ENCODE measurements at regions not wholly inside any gene's neighbourhood (a gene's known extent, or its start where the extent isn't known, plus 50 kb on each side); places are given as distances from the start of the nearest gene placed in this dataset.

DNA sequence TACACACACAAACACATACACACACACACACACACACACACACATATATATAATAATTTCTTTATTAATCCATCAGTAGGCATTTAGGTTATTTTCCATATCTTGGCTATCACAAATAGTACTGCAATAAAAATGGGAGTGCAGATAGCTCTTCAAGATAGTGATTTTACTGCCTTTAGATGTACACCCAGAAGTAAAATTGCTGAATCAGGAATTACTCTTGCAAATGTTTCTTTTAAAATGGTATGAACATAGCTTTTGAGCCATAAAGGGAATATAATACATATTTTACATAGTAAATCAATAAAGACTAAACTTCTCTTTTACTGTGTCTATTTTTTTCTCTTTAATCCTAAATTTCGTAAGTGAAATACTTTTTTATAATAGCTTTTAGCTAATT, 1251.1 kb downstream of the ZPLD1 start:
- DNase-seq: no peak

DNA sequence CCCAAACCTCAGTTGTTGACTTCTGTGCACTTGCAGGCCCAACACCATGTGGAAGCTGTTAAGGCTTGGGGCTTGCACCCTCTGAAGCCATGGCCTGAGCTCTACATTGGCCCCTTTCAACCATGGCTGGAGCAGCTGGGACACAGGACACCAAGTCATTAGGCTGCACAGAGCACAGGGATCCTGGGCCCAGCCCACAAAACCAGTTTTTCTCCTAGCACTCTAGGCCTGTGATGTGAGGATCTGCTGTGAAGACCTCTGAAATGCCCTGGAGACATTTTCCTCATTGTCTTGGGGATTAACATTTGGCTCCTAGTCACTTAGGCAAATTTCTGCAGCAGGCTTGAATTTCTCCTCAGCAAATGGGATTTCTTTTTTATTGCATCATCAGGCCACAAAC, 1255.7 kb downstream of the ZPLD1 start:
- no peak for DNase-seq

DNA sequence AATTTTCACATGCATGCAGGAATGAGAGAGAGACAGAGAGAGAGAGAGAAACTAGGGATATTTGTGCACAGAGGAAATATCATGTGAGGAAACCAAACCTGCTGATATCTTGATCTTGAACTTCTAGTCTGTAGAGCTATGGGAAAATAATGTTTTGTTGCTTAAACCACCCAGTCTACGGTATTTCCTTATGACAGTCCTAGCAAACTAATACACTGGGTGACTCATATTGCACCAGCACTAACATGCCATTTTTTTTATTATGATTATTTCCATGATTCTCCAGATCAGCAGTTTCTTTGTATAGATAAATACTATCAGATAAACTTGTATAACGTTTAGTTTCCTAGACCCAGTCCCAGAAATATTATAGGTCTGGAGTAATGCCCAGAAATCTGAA, 1259.0 kb downstream of the ZPLD1 start:
- no peak for DNase-seq

DNA sequence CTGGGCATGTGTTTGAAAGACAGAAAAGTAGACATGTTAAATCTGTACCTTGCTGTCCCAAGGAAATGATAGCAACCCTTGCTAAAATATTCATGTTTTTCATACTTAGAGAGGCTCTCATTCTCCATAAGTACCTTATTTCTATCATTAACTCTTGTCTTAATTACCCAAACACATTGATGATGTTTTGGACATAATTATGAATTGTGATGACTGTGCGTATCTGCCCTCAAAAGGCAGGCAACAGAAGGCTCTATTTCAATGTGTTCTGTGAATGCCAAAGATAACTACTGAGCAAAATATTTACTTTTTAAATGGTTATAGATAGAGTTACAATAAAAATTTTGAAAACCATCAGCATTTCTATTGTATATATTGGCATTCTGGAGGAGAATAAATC, 1263.8 kb downstream of the ZPLD1 start:
- DNase-seq: no peak

DNA sequence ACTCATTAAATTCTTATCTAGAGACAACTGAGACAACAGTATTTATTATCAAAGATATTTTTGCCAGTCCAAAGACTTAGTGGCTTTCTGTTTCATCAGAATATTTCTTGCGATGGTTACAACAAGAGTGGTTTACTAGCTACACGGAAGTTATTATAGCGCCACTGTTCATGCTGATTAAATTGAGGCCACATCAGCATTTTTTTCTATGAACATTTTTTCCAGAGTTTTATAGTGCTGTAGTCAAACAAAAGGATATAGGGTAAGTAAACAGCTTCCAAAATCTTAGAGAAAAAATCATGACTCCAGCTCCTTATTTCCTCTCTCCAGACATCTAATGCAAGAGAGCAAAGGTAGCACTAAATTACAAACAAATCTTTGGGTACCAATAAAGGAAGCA, 1264.4 kb downstream of the ZPLD1 start:
- DNase-seq: no peak

DNA sequence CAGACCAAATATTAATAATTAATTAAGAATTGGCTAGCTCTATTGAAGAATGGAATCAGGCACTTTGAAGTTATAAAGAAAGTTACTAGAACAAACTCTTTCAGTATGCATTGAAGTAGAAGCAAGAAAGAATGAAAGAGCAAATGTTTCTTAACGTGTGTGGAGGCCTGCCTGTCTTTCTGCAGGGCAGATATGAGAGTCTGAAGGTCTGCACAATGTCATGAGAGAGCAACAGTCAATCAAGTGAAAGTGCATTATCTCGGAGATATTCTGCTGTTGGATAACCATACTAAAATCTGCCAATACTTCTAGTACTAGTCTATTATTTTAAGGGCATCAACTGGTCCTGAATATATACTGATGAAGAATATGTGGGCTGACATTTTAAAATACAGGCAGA, 1270.8 kb downstream of the ZPLD1 start:
- DNase-seq: no peak

DNA sequence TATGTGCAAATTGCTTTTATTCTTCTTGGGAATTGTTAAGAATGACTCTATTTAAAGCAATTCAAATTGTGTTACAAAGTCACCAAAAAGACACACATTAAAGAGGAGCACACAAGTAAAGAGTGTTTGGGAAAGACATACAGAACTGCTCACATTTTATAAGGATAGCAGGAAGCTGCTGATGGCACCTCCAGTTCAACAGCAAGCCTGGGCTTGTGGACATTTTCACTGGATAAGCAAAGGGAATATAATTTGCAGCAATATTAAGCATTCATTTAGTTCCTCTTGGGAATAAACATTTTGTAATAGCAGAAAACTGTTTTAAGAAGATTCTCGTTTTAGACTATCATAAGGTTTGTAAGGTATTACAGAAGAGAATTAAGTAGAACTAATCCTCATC, 1271.9 kb downstream of the ZPLD1 start:
- no peak for DNase-seq

DNA sequence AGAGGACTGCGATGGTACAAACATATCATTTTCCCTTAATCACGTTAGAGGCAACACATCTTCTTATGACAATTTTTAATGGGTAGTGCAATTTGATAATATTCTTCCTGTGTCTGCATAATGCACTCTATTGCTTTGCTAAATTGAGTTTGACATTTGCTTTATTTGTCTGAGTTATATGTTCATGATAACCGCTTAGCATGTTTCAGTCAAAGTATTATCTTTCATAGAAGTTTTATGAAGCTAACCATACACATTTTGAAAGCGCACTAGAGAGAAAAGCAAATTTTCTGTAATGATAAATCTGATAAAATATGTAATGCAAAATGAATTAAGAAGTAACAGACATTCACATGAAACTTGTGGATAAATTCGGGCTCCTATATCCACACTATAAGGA, 1276.9 kb downstream of the ZPLD1 start:
- no peak for DNase-seq

DNA sequence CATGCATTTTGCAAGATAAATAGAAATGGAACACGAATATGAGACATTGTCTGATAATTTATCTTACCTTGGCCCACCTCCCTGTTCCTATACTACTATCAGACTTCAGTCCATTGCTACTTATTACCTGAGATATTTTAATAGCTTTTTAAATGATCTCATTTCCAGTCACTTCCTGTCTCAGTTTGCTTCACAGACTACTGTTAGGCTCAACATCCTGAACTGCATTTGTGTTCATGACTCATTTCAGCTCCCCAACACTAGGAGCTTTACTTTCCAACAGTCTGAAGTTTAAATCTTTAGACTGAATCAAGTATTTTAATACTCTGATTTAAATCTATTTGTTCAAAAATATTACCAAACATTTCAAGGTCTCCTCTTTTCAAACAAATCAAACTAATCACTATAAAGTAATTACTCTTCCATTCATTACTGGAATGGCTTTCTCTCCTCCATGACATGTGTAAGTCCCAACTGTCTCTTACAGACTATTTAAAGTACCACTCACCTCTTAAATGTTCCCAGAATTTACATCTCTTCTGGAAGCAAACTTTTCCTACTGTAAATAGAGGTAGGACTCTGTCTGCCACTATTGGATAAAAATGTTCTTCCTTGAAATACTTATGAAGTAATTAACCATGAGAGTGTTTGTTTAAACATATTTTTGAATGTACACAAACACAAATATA, 1277.6 kb downstream of the ZPLD1 start:
- DNase-seq: no peak

DNA sequence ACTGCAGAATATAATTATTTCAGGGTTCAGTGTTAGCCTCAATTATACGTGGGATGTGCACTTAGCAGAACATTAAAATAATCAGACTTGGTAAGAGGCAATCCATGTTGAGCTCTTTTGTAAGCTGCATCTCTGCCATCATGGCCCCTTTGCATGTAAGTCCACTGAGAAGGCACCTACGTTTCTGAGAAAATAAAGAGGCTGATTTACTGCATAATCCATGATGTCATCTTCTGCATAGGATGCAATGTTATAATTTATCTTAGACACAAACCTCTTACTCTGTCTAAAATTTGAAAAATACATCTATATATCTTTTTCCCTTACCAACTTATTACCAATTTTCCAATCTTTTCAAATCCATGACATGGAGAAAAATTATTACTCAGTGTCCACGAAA, 1294.7 kb downstream of the ZPLD1 start:
- DNase-seq: no peak

DNA sequence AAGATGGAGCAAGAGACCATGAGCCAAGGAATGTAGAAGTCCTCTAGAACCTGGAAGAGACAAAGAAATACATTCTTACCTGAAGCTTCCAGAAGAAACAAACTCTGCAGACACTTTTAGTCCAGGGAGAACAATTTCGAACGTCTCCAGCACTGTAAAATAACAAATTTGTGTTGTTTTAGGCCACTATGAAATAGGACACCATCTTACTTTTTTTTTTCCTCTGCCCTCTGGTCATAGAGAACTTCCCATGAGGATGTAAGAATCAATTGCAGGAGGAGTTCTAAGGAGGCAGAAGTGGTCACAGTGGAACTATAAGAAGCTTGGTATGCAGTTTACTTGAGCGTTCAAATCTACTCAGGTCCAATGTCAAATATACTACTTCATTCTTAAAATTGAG, 1295.9 kb downstream of the ZPLD1 start:
- DNase-seq: no peak

DNA sequence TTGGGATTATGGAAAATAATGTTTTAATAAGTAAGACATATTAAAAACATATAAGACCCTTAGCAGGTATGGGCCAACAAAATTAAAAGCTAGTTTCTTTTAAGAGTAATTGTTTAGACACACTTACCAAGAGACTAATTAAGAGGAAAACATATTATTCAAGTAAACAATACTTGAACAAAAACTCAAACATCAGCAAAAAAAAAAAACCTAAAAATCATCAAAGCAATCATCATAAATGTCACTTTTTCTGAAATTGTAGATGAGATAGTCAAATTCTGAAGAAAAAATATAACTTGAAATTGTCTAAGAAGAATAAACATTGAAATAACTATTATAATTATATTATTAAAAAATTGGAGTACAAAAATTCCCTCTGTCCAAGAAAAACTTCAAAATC, 1318.2 kb downstream of the ZPLD1 start:
- DNase-seq: no peak

DNA sequence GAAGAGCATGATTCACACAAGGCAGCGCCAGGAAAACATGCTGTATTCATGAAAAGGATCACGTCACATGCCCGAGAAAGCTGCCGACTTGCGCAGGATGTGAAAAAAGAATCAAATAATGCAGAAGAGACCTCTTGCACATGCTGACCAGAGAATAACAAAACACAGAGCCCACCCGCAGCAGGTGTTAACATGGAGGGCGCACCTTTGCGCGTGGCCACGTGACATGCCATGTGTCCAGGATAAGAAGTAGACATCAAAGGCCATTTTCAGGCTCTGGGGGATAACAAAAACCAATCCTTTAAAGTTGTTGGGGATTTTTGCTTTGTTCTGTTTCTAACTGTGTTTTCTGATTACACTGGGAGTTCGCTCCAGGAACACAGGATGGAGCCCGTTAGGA, 1332.8 kb downstream of the ZPLD1 start:
- peak; percentile 67 for DNase-seq

DNA sequence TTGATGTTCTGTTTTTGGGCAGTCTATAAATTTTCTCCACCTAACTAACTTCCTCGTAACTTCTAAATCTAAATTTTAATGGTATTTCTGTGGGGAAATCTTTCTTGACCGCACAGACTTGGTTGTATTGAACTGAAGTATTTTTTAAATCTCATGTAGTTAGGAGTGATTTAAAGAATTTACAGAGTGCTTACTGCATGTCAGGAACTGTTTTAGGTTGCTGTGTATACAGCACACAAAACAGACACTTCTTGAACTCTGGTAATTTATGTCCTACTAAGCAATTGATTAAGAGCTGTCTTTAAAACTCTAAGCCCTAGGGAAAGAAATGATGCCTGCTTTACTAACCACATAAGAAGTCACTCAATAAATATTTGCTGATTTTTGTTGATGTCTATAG, 1350.2 kb downstream of the ZPLD1 start:
- DNase-seq: no peak

DNA sequence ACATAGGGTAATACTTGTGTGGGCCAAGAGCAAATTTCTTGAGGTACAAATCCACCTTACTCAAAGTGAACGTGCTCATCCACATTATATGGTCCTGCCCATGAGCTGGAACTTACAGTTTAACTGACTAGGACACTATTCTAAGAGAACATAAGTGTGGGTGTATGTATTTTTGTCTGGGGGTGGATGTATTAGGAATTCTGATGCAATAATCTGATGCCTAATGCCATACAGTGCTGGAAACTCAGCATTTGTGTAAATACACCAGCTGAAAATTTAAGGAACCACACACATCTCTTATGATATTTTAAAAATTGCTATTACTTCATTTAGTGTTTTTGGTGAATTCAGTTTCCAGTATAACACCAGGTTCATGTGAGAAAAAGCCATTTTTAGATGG, 1350.7 kb downstream of the ZPLD1 start:
- DNase-seq: no peak

DNA sequence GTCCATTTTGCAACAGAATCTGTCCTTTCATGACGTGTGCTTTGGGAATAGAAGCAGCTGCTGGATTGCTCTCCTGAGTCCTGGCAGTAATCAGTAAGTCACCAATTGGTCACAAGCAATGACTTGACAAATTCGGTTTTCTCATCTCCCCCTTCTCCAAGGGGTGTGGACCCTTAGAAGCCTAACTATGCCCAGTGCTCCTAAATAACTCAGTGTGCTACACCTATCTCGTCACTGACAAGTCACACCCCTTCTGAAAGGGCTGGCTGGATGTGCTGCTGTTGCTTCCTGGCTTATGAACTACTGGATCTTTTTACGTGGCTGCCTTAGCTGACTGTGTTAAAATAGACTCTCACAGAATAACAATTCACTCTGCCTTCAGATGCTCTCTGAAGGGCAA, 1351.5 kb downstream of the ZPLD1 start:
- DNase-seq: no peak

DNA sequence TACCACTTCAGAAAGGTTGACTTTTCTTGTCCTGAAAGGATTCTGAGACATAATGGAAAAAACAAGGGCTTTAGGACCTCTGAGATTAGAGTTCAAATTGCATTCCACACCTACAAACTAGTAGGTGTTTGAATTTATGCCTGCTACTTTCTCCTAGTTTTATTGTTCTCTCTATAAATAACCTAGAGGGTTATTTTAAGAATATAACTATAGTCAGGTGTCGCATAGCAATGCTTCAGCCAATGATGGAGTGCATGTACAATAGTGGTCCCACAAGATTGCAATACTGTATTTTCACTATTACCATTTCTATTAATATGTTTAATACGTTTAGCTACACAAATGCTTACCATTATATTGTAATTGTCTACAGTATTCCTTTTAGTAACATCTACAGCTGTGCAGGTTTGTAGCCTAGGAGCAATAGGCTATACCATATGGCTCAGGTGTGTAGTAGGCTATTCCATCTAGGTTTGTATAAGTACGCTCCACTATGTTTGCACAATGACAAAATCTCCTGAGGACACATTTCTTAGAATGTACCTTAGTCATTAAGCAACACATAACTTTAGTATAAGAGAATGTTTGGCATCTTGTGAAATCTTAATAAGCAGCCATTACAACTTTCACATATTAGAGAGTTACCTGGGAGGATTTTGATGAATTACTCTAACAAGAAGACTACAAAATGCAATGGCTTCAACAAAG, 1352.5 kb downstream of the ZPLD1 start:
- DNase-seq: no peak

DNA sequence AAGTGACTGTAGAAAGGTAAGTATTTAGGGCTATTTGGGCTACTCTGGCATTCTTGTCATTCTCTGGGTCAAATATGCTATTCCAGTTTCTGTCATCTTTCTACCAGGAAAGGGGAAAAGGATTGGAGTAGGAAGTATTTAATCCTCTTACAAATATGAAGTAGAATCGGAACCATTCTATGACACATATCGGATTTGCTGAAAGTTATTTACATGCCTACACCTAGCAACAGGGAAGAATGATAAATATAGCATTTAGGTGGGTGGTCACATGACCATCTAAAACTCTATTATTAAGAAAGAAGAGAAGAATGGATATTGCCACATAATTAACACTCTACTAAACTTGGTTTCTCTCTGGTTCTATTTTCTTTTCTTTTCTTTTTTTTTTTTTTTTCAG, 1353.1 kb downstream of the ZPLD1 start:
- no peak for DNase-seq

DNA sequence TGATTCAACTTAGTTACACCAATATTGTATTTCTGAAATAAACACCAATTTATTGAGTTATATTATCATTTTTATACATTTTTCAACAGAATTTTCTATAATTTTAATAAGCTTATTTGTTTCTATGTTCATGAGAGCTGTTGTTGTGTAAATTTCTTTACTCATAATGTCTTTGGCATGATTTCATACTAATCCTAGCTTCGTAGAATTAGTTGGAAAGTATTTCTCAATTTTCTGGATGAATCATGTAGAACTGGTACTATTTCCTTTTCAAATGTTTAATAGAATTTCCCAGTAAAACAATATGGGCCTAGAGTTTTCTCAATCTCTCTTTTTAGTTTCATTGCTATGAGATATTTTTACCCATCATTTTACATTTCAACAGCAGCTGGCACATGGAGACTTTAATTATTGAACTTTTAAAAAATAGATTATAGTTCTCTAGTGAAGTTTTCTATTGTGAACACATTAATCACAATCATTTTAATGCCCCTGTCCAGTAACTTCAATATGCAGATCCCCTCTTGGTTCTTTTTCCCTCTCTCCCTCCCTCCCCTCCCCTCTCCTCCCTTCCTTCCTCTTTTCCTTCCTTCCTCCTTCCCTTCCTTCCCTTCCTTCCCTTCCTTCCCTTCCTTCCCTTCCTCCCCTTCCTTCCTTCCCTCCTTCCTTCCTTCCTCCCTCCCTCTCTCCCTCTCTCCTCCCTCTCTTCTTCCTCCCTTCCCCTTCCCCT, 1357.1 kb downstream of the ZPLD1 start:
- no peak for DNase-seq

DNA sequence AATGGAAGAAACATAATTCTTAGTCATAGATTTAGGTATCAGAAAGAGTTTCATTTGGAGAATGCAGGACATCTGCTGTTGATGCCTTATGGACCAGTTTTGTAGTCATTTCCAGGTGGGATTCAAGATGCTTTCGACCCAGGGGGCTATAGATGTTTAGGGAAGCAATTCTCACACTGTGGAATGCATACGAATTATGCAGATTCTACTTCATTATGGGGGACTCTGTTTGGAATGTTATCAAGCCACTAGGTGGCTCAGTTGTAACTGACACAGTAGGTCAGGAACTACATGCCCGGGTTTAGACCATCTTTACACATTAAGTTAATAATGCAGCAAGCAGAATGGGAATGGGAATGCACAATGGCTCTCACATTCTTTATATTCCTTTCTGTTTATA, 1359.8 kb downstream of the ZPLD1 start:
- no peak for DNase-seq

DNA sequence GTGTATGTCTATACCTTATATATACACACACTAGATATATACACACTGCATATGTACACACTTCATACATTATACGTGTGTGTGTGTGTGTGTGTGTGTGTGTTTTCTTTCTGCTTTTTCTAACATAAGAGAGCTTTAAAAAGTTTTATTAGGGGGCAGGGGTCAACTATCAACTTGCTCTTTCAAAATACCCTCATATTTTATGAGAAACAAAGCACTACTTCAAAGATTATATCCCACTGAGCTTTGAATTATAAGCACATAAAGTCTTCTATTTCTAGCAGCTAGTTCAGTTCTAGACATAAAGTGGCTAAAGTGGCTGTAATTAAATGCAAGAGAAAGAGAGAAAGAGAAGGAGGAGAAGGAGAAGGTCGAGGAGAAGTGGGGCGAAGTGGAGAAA, 1361.3 kb downstream of the ZPLD1 start:
- no peak for DNase-seq

DNA sequence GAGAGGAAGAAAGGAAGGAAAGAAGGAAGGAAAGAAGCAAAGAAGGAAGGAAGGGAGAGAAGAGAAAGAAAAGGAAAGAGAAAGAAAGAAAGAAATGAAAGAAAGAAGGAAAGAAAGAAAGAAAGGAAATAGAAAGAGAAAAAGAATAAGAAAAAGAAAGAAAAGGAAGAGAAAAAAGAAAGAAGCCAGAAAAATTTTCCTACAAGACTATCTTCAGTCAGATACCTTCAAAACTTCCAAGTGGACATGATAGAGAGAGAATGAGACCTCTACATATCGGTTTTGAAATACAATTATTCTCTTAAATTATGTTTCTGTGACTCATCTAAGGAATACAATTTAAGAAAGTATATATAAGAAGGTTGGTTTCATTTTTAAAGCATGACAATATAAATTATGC, 1369.0 kb downstream of the ZPLD1 start:
- no peak for DNase-seq

DNA sequence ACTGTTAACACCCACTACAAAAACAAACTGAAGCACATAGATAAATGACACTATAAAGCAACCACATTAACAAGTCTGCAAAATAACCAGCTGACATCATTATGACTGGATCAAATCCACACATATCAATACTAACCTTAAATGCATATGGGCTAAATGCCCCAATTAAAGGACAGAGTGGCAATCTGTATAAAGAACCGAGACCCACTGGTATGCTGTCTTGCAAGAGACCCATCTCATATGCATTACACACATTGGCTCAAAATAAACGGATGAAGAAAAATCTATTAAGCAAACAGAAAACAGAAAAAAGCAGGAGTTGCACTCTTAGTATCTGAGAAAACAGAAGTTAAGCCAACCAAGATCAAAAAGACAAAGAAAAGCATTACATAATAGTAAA, 1375.4 kb downstream of the ZPLD1 start:
- DNase-seq: no peak

DNA sequence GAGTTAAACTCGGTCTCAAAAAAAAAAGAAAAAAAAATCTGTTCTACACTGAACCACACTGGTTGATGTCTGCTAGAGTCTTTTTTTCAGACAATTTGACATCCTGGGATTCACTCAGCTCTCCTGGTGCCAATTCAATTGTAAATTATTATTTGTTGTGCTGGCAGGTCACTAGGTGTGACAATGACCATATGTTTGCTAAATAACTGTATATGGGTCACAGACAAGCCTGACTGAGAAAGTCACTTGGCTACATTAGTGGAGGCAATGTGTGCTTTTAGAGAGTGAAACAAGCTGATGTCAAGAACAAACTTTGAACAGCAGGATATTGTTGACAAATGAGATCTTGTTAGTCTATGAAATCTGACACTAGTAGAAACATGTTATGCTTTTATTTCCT, 1379.1 kb downstream of the ZPLD1 start:
- DNase-seq: peak; percentile 50
